ENCODE measurements at regions not wholly inside any gene's neighbourhood (a gene's known extent, or its start where the extent isn't known, plus 50 kb on each side); places are given as distances from the start of the nearest gene placed in this dataset.

GRCh38 chr15:36024031-36024688, 478.2 kb upstream of the DPH6 start:
- TF ChIP-seq CTCF (IDR thresholded peaks at IDR 0.05; ENCODE audit: borderline replicate concordance, extremely low read depth, low read length, poor library complexity, severe bottlenecking) (no peak), EZH2 (IDR thresholded peaks at IDR 0.05; ENCODE audit: borderline replicate concordance, low read depth, low read length, severe bottlenecking) (no peak)

All from DND-41 (cell line).